ENCODE measurements at regions not wholly inside any gene's neighbourhood (a gene's known extent, or its start where the extent isn't known, plus 50 kb on each side); places are given as distances from the start of the nearest gene placed in this dataset.

- 85 to 96% methylated on average over 2 of the region's 2 CpGs for WGBS, 2 experiments (ENCODE audit: insufficient coverage in 2 of 2)
- Histone ChIP-seq H3K36me3 (ENCODE audit: control insufficient read depth, insufficient read depth, low read length) (no peaks in the 10 kb centered on the region), H3K9me3 (ENCODE audit: control insufficient read depth, low read length) (no peaks in the 10 kb centered on the region), H3K4me3 (ENCODE audit: extremely low read depth, insufficient read depth, low read length, poor library complexity, severe bottlenecking) (no peak overlapping the region), H3K4me1 (ENCODE audit: control insufficient read depth, insufficient read depth, low read length, poor library complexity, severe bottlenecking) (peaks cover 4% of the 10 kb centered on the region), H3K27ac (ENCODE audit: low read depth, low read length, severe bottlenecking) (no peak overlapping the region)
These were observed 61.3 kb upstream of the SPIN1 start for GRCh38 chr9:88326936-88327335.

GRCh38 chr9:88326015-88326414, 62.2 kb upstream of the SPIN1 start:
- H3K9me3 ChIP-seq (ENCODE audit: control insufficient read depth, low read length), result no peaks in the 10 kb centered on the region
- peaks cover 4% of the 10 kb centered on the region for H3K4me1 ChIP-seq (ENCODE audit: control insufficient read depth, insufficient read depth, low read length, poor library complexity, severe bottlenecking)
- H3K4me3 ChIP-seq (ENCODE audit: extremely low read depth, insufficient read depth, low read length, poor library complexity, severe bottlenecking), result no peak overlapping the region
- no peaks in the 10 kb centered on the region for H3K36me3 ChIP-seq (ENCODE audit: control insufficient read depth, insufficient read depth, low read length)
- 86 to 88% methylated on average over 5 of the region's 9 CpGs for WGBS, 2 experiments (ENCODE audit: insufficient coverage in 2 of 2)
- H3K27ac ChIP-seq (ENCODE audit: low read depth, low read length, severe bottlenecking), result no peak overlapping the region

- H3K4me1 ChIP-seq (ENCODE audit: control insufficient read depth, insufficient read depth, low read length, poor library complexity, severe bottlenecking), result peaks cover 4% of the 10 kb centered on the region
- no peaks in the 10 kb centered on the region for H3K9me3 ChIP-seq (ENCODE audit: control insufficient read depth, low read length)
- no peaks in the 10 kb centered on the region for H3K36me3 ChIP-seq (ENCODE audit: control insufficient read depth, insufficient read depth, low read length)
- no peak overlapping the region for H3K4me3 ChIP-seq (ENCODE audit: extremely low read depth, insufficient read depth, low read length, poor library complexity, severe bottlenecking)
- 90% methylated on average over 3 to 4 of the region's 4 CpGs for WGBS, 2 experiments (ENCODE audit: insufficient coverage in 2 of 2)
- H3K27ac ChIP-seq (ENCODE audit: low read depth, low read length, severe bottlenecking), result no peak overlapping the region
These were observed 65.2 kb upstream of the SPIN1 start for GRCh38 chr9:88322906-88323566.

- H3K9me3 ChIP-seq (ENCODE audit: control insufficient read depth, low read length), result no peaks in the 10 kb centered on the region
- H3K36me3 ChIP-seq (ENCODE audit: control insufficient read depth, insufficient read depth, low read length), result no peaks in the 10 kb centered on the region
- H3K4me1 ChIP-seq (ENCODE audit: control insufficient read depth, insufficient read depth, low read length, poor library complexity, severe bottlenecking), result peaks cover 4% of the 10 kb centered on the region
- 75 to 97% methylated on average over 3 to 4 of the region's 4 CpGs for WGBS, 2 experiments (ENCODE audit: insufficient coverage in 2 of 2)
- H3K4me3 ChIP-seq (ENCODE audit: extremely low read depth, insufficient read depth, low read length, poor library complexity, severe bottlenecking), result no peak overlapping the region
- no peak overlapping the region for H3K27ac ChIP-seq (ENCODE audit: low read depth, low read length, severe bottlenecking)
These were observed 66.5 kb upstream of the SPIN1 start for GRCh38 chr9:88321764-88322163.

GRCh38 chr9:88320748-88321415, 67.4 kb upstream of the SPIN1 start:
- Histone ChIP-seq H3K4me3 (ENCODE audit: extremely low read depth, insufficient read depth, low read length, poor library complexity, severe bottlenecking) (no peak overlapping the region), H3K9me3 (ENCODE audit: control insufficient read depth, low read length) (no peaks in the 10 kb centered on the region), H3K27ac (ENCODE audit: low read depth, low read length, severe bottlenecking) (no peak overlapping the region), H3K36me3 (ENCODE audit: control insufficient read depth, insufficient read depth, low read length) (no peaks in the 10 kb centered on the region), H3K4me1 (ENCODE audit: control insufficient read depth, insufficient read depth, low read length, poor library complexity, severe bottlenecking) (peaks cover 4% of the 10 kb centered on the region)
- 87 to 97% methylated on average over 6 to 11 of the region's 11 CpGs for WGBS, 2 experiments (ENCODE audit: insufficient coverage in 2 of 2)

GRCh38 chr9:88319936-88320747, 68.1 kb upstream of the SPIN1 start:
- H3K9me3 ChIP-seq (ENCODE audit: control insufficient read depth, low read length), result no peaks in the 10 kb centered on the region
- no peaks in the 10 kb centered on the region for H3K36me3 ChIP-seq (ENCODE audit: control insufficient read depth, insufficient read depth, low read length)
- no peak overlapping the region for H3K4me3 ChIP-seq (ENCODE audit: extremely low read depth, insufficient read depth, low read length, poor library complexity, severe bottlenecking)
- no peak overlapping the region for H3K27ac ChIP-seq (ENCODE audit: low read depth, low read length, severe bottlenecking)
- 69 to 83% methylated on average over 3 to 5 of the region's 6 CpGs for WGBS, 2 experiments (ENCODE audit: insufficient coverage in 2 of 2)
- peaks cover 4% of the 10 kb centered on the region for H3K4me1 ChIP-seq (ENCODE audit: control insufficient read depth, insufficient read depth, low read length, poor library complexity, severe bottlenecking)

- H3K4me1 ChIP-seq (ENCODE audit: control insufficient read depth, insufficient read depth, low read length, poor library complexity, severe bottlenecking), result peaks cover 3% of the 10 kb centered on the region
- WGBS, 2 experiments (ENCODE audit: insufficient coverage in 2 of 2), result 26 to 37% methylated on average over 8 to 13 of the region's 15 CpGs
- H3K9me3 ChIP-seq (ENCODE audit: control insufficient read depth, low read length), result no peaks in the 10 kb centered on the region
- H3K27ac ChIP-seq (ENCODE audit: low read depth, low read length, severe bottlenecking), result no peak overlapping the region
- H3K36me3 ChIP-seq (ENCODE audit: control insufficient read depth, insufficient read depth, low read length), result no peaks in the 10 kb centered on the region
- no peak overlapping the region for H3K4me3 ChIP-seq (ENCODE audit: extremely low read depth, insufficient read depth, low read length, poor library complexity, severe bottlenecking)
These were observed 74.7 kb upstream of the SPIN1 start for GRCh38 chr9:88313364-88314220.

GRCh38 chr9:88312517-88313103, 75.6 kb upstream of the SPIN1 start:
- Histone ChIP-seq H3K4me1 (ENCODE audit: control insufficient read depth, insufficient read depth, low read length, poor library complexity, severe bottlenecking) (peaks cover 3% of the 10 kb centered on the region), H3K27ac (ENCODE audit: low read depth, low read length, severe bottlenecking) (no peak overlapping the region), H3K4me3 (ENCODE audit: extremely low read depth, insufficient read depth, low read length, poor library complexity, severe bottlenecking) (no peak overlapping the region), H3K36me3 (ENCODE audit: control insufficient read depth, insufficient read depth, low read length) (no peaks in the 10 kb centered on the region), H3K9me3 (ENCODE audit: control insufficient read depth, low read length) (no peaks in the 10 kb centered on the region)
- 60 to 94% methylated on average over 2 to 9 of the region's 13 CpGs for WGBS, 2 experiments (ENCODE audit: insufficient coverage in 2 of 2)

GRCh38 chr9:88312045-88312444, 76.2 kb upstream of the SPIN1 start:
- H3K4me1 ChIP-seq (ENCODE audit: control insufficient read depth, insufficient read depth, low read length, poor library complexity, severe bottlenecking), result peaks cover 3% of the 10 kb centered on the region
- H3K36me3 ChIP-seq (ENCODE audit: control insufficient read depth, insufficient read depth, low read length), result no peaks in the 10 kb centered on the region
- H3K4me3 ChIP-seq (ENCODE audit: extremely low read depth, insufficient read depth, low read length, poor library complexity, severe bottlenecking), result no peak overlapping the region
- H3K27ac ChIP-seq (ENCODE audit: low read depth, low read length, severe bottlenecking), result no peak overlapping the region
- no peaks in the 10 kb centered on the region for H3K9me3 ChIP-seq (ENCODE audit: control insufficient read depth, low read length)

- H3K4me3 ChIP-seq (ENCODE audit: extremely low read depth, insufficient read depth, low read length, poor library complexity, severe bottlenecking), result no peak overlapping the region
- H3K9me3 ChIP-seq (ENCODE audit: control insufficient read depth, low read length), result no peaks in the 10 kb centered on the region
- H3K27ac ChIP-seq (ENCODE audit: low read depth, low read length, severe bottlenecking), result no peak overlapping the region
- no peaks in the 10 kb centered on the region for H3K36me3 ChIP-seq (ENCODE audit: control insufficient read depth, insufficient read depth, low read length)
- peaks cover 3% of the 10 kb centered on the region for H3K4me1 ChIP-seq (ENCODE audit: control insufficient read depth, insufficient read depth, low read length, poor library complexity, severe bottlenecking)
- WGBS, 2 experiments (ENCODE audit: insufficient coverage in 2 of 2), result 67 to 73% methylated on average over 8 to 9 of the region's 10 CpGs
These were observed 77.8 kb upstream of the SPIN1 start for GRCh38 chr9:88310310-88310980.
